ENCODE measurements at regions not wholly inside any gene's neighbourhood (a gene's known extent, or its start where the extent isn't known, plus 50 kb on each side); places are given as distances from the start of the nearest gene placed in this dataset.

DNA sequence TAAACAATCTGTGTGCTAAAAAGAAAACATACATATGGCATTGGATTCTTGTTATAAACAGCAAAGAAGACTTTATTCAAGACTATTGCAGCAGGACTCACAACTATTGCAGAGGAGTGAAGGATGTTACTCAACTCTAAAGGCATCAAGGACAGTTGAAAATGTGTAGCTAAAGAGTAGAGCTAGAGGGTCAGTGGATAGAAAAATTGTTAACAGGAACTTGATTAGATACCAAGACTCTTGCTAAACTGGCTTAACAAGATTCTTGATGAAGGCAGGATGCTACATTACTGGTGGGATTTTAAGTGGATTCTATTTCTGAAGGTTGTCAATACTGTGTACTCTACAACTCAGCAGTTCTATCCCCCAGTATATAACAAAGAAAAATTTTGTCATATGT is 1183.3 kb downstream of the SLITRK1 start:
- DNase-seq (ENCODE audit: low read depth in 2 of 2) = no peak

DNA sequence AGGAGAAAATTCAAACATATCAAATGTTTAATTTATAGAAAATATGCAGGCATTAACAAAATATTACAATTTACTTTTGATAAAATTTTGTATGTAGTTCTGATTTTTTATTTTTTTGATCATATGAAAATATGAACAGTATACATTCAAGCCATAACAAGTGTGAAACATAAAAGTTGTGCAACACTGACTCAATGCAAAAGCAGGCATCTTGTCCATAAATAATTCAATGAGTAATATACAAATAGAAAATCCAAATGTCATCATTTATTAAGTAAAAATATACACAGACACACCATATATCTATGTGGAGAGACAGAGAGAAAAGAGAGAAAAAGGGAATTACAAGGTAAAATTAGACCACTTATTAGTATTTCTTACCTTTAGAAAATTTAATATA is 1183.9 kb downstream of the SLITRK1 start:
- DNase-seq (ENCODE audit: low read depth in 2 of 2) = no peak

DNA sequence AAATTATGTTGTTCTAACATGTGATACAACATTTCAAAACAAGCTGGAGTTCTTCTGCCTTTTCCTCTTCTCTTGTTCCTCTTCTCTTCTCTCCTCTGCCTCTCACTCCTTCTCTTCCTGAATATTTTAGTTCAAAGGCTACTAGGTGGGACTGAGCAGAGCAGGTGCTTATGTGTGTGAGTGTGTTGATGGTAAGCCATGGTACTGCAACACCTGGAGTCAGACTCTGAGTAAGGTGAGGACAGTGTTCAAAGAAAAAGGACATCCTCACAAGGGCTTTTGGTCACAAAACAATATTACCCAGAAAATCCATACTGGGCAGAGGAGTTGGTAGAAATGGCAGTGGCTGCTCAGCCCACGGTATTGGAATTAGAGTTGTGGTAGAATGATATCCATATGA is 1188.7 kb downstream of the SLITRK1 start:
- no peak for DNase-seq (ENCODE audit: low read depth in 2 of 2)

DNA sequence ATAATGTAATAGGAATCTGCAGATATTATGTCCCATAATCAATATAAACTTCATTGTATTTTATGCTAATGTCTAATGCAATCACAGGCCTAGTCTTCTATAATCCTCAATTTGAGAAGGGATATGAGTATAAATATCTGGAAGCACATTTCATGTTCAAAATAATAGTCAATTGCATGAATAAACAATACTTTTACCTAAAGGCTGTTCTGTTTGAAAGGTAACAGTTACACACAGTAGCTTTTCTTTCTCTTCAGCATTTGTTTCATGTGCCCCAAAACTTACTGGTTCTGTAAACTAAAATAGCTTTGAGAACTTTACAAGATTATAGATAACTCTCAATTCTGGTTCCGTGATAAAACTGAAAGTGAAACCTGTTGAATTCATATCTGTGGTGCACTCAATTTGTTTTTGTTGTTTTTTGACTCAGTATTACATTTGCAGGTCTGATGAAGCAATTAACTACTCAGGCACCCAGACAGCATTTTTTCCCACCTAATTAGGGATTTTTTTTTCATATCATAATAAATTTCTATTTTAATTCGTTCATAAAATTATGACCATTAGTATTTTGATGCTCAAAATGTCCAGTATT is 1193.8 kb downstream of the SLITRK1 start:
- DNase-seq (ENCODE audit: low read depth in 2 of 2) = no peak

DNA sequence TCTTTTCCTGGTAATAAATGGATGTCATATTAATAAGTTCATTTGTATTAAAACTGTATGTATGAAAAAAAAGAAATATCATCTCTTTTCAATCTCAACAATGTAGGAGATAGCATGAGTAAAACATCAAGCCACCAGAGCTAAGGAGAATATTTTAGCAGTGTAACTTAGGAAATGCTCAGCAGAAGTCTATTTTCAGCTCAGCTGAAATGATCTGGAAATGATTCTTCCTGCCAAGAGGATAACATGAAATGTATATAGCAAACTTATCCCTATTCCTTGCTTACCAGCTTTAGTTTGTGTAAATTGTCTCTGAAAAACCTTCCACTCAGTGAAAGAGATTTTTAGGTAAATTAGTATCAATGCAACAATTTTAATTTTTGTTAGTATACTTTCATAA is 1194.4 kb downstream of the SLITRK1 start:
- DNase-seq (ENCODE audit: low read depth in 2 of 2) = no peak

DNA sequence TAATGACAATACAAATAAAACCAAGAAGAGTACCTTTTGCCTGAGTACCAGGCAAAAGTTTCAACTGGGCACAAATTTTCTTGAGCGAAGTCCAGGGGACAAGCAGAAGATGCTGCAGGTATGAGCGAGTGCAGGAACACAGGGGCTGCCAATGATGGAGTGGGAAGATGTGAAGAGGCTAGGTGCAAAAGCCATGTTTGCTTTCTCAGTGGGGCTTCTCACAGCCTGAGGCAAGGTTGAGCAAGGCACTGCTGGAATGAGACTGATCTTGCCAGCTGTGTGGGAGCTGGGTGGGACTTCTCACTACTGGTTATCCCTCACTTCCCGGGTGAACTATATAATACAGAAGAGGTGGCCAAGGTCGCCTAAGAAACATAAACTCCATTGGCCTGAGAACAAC is 1200.7 kb downstream of the SLITRK1 start:
- DNase-seq (ENCODE audit: low read depth in 2 of 2) = no peak

DNA sequence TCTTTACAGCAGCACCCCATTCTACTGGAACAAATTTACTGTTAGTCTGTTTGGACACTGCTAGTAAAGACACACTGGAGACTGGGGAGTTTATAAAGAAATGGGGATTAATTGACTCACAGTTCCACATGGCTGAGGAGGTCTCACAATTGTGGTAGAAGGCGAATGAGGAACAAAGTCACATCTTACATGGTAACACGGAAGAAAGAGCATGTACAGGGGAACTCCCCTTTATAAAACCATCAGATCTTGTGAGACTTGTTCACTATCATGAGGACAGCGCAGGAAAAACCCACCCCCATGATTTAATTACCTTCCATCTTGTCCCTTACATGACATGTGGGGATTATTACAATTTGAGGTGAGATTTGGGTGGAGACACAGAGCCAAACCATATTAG is 1204.2 kb downstream of the SLITRK1 start:
- DNase-seq (ENCODE audit: low read depth in 2 of 2) = no peak

DNA sequence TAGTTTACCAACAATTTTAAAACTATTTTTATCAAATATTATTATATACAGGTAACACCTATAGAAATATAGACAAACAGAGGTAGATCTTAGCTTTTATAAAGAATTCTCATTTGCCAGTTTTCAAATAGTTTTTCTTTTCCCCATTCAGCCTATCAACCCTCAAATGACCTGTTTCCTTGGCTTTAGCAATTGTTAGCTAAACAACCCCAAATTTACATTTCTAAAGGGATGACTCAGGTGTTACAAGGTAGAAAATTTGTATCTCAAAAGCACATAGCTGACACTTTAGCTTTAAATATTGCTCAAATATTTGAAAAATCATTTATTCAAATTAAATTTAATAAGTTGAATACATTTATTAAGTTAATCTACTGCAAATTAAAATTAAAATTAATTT is 1207.2 kb downstream of the SLITRK1 start:
- no peak for DNase-seq (ENCODE audit: low read depth in 2 of 2)

DNA sequence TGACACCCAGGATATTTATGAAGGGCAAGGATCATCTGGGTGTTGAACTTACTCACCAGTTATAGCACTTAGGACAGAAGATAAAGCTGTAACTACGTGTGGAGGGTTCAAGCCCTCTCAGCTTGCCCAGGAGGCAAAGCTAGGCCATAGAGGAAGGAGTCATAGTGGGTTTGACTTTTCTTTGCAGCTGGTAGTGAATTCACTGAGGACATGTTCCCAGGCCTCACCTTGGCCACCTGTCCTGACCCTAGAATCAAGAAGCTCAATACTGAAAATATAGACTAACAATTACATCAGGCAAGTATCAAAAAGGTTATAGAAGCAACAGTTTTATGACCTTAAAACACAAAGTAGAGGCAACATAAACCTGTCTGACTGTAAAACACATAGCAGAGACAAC is 1207.7 kb downstream of the SLITRK1 start:
- no peak for DNase-seq (ENCODE audit: low read depth in 2 of 2)

DNA sequence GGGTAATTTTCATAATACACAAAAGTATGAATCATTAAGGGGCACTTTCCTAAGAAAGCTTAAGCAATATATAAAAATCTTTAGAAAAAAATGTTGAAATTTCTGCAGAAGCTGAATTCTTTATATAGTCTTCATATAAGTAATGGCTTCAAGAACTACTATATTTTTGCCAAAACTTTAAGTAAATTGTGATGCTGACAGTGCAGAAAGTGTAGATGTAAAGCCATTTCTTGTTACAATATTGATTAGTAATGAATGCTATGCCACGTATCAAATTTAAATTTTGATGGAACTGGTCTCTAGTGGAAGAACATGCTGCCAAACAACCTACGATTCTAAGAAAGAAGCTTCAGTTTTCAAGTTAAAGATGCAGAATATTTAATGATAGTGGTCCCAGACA is 1210.0 kb downstream of the SLITRK1 start:
- DNase-seq (ENCODE audit: low read depth in 2 of 2) = no peak

DNA sequence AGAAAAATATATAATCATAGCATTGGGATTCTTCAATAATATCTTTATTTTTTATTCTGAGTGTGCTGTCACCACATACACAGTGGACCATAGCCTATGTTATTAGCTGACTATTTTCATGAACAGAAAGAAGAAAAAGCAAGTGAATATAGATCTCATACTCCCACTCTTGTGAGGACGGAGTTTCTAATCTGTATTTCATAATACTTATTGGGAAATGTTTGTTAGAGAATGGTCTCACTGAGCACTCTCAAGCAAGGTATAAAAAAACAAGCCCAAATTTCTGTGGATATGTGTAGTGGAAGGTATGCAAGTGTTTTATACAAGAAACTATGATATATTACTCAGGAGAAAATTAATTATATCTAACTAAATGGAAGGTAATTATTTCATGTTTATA is 1218.1 kb downstream of the SLITRK1 start:
- DNase-seq (ENCODE audit: low read depth in 2 of 2) = no peak

DNA sequence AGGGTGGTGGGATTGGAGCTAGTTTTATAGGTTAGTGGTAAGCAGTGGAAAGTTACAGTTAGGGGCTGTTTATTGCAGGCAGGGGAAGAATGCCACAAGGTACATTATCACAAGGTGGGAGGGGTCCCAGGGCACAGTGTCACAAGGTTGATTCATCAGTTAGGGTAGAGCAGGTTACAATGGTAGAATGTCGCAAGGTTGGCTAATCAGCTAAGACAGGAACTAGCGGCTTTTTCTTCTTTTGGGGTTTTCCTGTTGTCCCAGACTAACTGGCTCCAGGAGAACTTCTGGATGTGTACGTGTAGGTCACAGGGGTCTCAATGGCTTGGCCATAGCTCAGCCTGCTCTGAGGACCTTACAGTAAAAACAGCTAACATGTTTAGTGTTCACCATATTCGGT is 1221.1 kb downstream of the SLITRK1 start:
- no peak for DNase-seq (ENCODE audit: low read depth in 2 of 2)

DNA sequence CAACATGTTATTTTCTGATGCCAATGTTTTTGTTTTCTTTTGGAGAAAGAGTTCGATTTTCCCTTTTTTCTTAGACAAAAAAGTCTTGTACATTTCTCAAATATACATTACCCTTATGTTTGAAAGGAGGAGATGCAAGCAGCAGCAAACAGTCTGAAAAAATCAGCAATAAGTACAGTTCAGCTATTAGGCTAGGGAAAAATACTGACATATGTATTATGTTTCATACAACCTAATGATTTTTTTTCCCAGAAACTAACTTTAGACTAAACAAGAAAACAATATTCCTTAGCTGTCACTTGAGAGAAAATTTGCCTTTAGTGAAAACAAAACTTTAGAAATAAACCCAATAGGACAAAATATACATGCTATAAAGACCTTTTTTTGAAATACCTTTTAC is 1223.5 kb downstream of the SLITRK1 start:
- DNase-seq (ENCODE audit: low read depth in 2 of 2) = no peak

DNA sequence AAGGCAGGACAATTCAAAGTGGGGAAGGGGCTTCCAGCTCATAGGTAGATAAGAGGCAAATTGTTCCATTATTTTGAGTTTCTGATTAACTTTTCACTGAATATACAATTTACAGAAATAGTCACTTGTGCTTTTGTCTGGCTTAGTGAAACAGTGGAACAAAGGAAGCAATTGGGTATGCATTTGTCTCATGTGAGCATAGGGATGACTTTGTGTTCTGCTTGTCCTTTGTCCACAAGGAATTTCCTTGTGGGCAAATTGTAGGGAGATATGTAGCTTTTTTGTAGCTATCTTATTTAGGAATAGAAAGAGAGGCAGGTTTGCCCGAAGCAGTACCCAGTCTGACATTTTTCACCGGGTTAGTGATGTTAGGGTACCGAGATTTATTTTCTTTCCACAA is 1224.8 kb downstream of the SLITRK1 start:
- DNase-seq (ENCODE audit: low read depth in 2 of 2) = no peak

DNA sequence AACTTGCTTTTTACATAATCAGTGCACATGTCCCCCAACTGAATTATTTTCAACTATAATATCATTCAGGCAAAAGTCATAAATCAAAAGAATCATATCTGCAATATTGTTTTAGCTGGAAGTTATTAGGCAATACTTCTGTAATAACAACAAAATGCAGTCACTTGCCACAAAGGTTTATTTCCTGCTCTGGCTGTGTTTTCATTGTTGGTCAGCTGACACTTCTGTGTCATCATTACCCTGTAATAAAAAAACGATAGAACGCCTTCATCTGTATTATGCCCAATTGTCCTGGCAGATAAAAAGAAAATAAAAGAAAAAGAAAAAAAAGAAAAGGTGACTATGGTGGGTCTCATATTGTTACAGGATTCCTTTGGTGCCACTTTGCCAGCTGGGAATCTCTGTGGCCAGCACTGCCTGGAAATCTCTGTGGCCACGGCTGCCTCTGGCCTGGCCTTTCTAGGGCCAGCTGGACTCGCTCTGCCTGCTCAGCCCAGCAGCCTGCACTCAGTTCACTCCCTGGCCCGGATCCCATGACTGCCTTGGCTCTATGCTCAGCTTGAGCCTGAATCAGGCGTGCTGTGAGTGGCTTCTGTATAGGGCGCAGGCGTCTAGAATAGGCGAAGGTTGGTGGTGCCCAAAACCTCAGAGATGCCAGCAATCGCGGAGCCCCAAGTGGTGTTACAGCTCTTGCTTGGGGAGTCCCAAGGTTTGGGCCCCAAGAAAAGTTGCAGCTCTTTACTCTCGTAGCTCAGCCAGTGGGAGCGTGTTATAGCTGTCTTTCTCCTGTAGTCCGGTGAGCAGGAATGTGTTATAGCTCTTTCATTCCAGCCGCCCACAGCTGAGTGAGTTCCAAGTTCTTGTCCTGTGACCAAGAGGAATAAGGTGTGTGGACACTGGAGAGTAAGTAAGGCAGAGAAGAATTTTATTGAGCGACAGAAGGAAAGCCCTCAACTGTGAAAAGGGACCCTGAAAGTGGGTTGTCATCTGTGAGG is 1227.1 kb downstream of the SLITRK1 start:
- DNase-seq (ENCODE audit: low read depth in 2 of 2) = no peak

DNA sequence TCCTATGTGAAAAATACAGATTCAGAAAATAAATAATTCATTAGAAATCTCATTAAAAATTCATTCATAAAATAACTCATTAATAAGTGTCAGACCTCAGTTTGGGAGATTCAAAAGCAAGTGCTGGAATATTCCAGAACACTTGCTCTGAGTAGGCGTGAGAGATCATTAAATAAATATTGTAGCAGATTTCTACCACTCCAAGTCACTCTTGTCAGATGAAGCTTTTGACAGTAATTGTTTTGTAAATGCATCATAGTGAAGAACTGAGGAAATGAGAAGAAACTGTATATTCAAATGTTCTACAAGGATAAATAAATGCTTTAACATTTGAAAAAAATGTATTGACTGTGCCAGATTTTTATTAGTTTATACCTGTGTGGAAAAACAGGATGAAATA is 1228.1 kb downstream of the SLITRK1 start:
- no peak for DNase-seq (ENCODE audit: low read depth in 2 of 2)

DNA sequence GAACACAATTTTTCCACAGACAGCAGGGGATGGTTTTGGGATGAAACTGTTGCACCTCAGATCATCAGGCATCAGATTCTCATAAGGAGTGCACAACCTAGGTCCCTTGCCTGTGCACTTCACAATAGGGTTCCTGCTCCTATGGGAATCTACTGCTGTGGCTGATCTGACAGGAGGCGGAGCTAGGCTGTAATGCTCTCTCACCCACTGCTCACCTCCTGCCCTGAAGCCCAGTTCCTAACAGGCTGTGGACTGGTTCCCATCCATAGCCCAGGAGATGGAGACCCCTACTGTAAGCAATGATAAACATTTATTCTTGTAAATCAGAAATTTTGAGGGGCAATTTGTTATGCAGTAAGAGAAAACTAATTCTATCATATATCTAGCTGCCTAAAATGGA is 1234.7 kb downstream of the SLITRK1 start:
- no peak for DNase-seq (ENCODE audit: low read depth in 2 of 2)

DNA sequence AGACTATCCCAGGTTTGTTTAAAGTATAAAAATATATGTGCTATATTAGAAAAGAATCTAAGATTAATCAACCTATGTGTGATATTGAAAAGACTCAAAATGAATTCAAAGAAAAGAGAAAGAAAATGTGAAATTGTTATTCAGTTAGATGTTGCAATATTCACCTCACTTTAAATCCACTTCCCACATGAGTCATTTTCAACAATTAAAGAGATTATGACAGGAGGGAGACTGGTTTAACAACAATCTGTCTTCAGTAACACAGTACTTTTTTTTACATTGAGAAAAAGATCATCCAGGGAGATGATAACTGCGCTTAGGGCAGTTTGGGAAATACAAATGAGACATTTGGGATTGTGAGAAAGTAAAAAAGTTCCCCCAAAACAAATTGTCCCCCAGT is 1246.2 kb downstream of the SLITRK1 start:
- DNase-seq (ENCODE audit: low read depth in 2 of 2) = no peak

DNA sequence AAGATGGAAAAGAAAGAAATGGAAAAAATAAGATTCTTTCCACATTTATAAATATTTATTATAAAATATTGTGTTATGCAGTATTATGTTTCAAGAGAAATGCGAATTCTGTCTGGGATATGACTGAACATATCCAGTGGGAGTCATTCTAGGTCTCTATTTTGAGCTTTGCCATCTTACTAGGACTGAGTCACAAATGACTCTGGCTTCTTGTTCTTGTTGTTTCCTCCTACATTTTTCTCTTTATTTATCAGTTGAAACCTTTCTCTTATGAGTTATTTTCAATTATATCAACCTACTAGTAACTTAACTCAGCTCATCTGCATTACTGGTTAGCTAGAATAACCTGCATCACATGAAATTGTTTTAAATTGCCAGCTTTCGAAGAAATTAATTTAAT is 1247.3 kb downstream of the SLITRK1 start:
- no peak for DNase-seq (ENCODE audit: low read depth in 2 of 2)

DNA sequence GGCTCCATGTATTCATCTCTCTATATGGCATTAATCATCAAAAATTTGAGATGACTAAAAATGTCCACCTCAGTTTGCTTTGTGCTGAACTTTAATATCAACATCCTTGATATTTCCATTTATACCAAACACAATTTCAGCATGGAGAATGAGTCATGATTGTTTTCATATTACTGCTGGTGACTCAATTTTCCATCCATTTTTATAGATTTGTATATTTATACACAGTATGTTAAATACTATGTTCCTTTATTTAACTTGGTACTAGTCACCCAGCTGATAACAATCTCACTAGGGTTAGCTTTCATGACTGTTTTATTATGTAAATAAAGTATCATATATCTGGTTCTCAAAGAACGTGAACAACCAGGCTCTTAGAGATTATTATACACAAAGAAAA is 1255.1 kb downstream of the SLITRK1 start:
- no peak for DNase-seq (ENCODE audit: low read depth in 2 of 2)

DNA sequence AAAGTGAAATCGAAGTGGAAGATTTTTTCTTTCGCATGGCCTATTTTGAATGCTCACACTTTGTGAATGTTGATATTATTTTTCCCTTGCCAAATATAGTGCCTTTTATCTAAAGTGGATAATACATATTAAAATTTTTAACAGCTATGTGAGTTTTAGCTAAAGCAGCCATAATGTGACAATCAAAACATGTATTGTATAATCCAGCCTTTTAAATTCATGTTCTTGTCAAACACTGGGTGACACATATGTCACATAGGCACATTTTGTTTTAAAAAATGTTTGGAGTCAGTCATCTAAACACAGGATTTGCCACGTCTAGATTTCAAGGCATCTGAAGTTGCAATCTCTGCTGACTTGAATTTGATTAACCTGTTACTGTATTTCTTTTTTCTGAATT is 1256.6 kb downstream of the SLITRK1 start:
- DNase-seq (ENCODE audit: low read depth in 2 of 2) = no peak

DNA sequence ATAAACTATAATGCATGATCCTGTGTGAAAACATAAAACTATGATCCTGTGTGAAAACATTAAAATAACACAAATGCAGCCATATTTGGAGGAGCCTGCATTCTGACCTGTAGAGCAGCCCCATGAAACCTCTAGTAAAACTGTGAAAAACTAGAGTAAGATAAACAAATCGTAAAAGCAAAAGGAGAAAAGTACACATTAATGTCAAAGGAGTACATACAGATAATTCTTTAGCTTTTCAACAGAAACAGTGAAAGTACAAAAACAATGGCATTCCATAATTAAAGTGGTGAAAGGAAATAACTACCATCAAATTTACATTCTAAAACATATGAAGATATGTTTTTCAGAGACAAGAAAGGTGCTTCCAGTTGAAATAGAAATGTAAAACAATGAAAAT is 1267.2 kb downstream of the SLITRK1 start:
- DNase-seq (ENCODE audit: low read depth in 2 of 2) = no peak

DNA sequence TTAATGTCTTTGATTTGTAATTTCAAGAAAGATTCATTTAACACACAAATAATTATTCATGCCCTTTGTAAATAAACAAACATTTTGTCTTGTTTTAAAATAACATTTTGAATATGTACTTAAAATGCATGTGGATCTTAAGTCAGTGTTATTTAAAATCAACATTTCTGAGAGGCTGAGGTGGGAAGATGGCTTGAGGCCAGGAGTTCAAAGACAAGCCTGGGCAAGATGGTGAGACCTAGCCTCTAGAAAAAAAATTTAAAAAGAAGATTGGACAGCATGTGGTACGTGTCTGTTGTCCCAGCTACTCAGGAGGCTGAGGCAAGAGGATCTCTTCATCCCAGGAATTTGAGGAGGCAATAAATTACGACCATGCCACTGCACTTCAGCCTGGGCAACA is 1268.2 kb downstream of the SLITRK1 start:
- no peak for DNase-seq (ENCODE audit: low read depth in 2 of 2)
